Lower leg skin (tissue), 3 donors: ENCODE measurements at regions not wholly inside any gene's neighbourhood (a gene's known extent, or its start where the extent isn't known, plus 50 kb on each side); places are given as distances from the start of the nearest gene placed in this dataset.

ENCODE experiments used
- POLR2A ChIP-seq, 2 donors: fragments of 450-650 bp; IDR thresholded peaks; one replicate each; pipeline ENCODE4 v1.6.1; 2016 to 2017; ENCODE audit warnings: antibody characterized with exemption in 2 of 2, mild to moderate bottlenecking in 1 of 2, moderate library complexity in 1 of 2
- TF ChIP-seq, protein P1 (sequence below), 3 donors: fragments of 450-650 bp; IDR thresholded peaks; one replicate each; pipeline ENCODE4 v1.5.1; 2016; ENCODE audit warnings: antibody characterized with exemption in 3 of 3, mild to moderate bottlenecking in 3 of 3, moderate library complexity in 2 of 3

DNA sequence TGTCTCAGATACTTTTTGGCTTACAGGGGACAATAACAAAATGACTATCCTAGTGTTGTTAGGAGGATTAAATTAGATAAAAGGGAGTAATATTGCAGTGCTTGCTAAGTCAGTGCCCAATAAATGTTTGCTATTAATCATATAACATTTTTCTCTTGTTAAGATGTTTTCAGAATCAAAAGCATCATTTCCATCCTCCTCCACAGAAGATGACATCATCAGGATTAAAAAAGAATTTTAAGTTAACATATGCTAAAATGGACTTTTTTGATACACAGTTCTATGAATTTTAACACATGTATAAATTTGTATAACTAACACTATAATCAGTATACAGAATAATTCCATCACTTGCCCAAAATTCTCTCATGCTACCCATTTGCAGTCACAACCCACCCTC is 492.6 kb downstream of the GRIN2A start:
- TF ChIP-seq, protein P1, sequence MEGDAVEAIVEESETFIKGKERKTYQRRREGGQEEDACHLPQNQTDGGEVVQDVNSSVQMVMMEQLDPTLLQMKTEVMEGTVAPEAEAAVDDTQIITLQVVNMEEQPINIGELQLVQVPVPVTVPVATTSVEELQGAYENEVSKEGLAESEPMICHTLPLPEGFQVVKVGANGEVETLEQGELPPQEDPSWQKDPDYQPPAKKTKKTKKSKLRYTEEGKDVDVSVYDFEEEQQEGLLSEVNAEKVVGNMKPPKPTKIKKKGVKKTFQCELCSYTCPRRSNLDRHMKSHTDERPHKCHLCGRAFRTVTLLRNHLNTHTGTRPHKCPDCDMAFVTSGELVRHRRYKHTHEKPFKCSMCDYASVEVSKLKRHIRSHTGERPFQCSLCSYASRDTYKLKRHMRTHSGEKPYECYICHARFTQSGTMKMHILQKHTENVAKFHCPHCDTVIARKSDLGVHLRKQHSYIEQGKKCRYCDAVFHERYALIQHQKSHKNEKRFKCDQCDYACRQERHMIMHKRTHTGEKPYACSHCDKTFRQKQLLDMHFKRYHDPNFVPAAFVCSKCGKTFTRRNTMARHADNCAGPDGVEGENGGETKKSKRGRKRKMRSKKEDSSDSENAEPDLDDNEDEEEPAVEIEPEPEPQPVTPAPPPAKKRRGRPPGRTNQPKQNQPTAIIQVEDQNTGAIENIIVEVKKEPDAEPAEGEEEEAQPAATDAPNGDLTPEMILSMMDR (IDR thresholded peaks at IDR 0.05) = no peak
- no peak for TF ChIP-seq POLR2A (IDR thresholded peaks at IDR 0.05)
